Fibroblast of skin of right quadriceps (primary cell): ENCODE measurements at regions not wholly inside any gene's neighbourhood (a gene's known extent, or its start where the extent isn't known, plus 50 kb on each side); places are given as distances from the start of the nearest gene placed in this dataset.

Experiments
- DNase-seq: peaks from one replicate; pipeline ENCODE4 v3.0.0-alpha.2; 2013

- DNase-seq: peak; percentile 6
Observed at GRCh38 chr10:8444630-8445029, 390.1 kb downstream of the GATA3 start.

GRCh38 chr10:8445353-8445752 lies 390.9 kb downstream of the GATA3 start:
- no peak for DNase-seq

GRCh38 chr10:8449909-8450308 lies 395.4 kb downstream of the GATA3 start:
- DNase-seq: no peak

GRCh38 chr10:8453587-8453986 lies 399.1 kb downstream of the GATA3 start:
- DNase-seq: no peak

GRCh38 chr10:8454357-8454756 lies 399.9 kb downstream of the GATA3 start:
- no peak for DNase-seq

GRCh38 chr10:8455181-8455580 lies 400.7 kb downstream of the GATA3 start:
- no peak for DNase-seq

GRCh38 chr10:8456386-8456785 lies 401.9 kb downstream of the GATA3 start:
- DNase-seq: no peak

- DNase-seq: no peak
Observed at GRCh38 chr10:8460626-8461025, 406.1 kb downstream of the GATA3 start.

GRCh38 chr10:8462565-8462964 lies 408.1 kb downstream of the GATA3 start:
- DNase-seq: no peak

- no peak for DNase-seq
Observed at GRCh38 chr10:8463853-8464252, 409.4 kb downstream of the GATA3 start.

GRCh38 chr10:8468477-8468876 lies 414.0 kb downstream of the GATA3 start:
- DNase-seq: no peak

- no peak for DNase-seq
Observed at GRCh38 chr10:8473205-8473604, 418.7 kb downstream of the GATA3 start.

- no peak for DNase-seq
Observed at GRCh38 chr10:8477300-8477699, 422.8 kb downstream of the GATA3 start.

GRCh38 chr10:8481718-8482504 lies 427.4 kb downstream of the GATA3 start:
- no peak for DNase-seq

GRCh38 chr10:8485032-8485431 lies 430.5 kb downstream of the GATA3 start:
- no peak for DNase-seq

GRCh38 chr10:8487346-8487745 lies 432.9 kb downstream of the GATA3 start:
- DNase-seq: no peak

GRCh38 chr10:8489232-8489631 lies 434.7 kb downstream of the GATA3 start:
- DNase-seq: no peak

- no peak for DNase-seq
Observed at GRCh38 chr10:8489823-8490222, 435.3 kb downstream of the GATA3 start.

- DNase-seq: no peak
Observed at GRCh38 chr10:8498290-8498689, 443.8 kb downstream of the GATA3 start.

- DNase-seq: no peak
Observed at GRCh38 chr10:8498881-8499280, 444.4 kb downstream of the GATA3 start.

GRCh38 chr10:8499312-8499711 lies 444.8 kb downstream of the GATA3 start:
- DNase-seq: no peak

GRCh38 chr10:8499752-8500390 lies 445.4 kb downstream of the GATA3 start:
- DNase-seq: no peak

GRCh38 chr10:8502573-8502972 lies 448.1 kb downstream of the GATA3 start:
- DNase-seq: no peak

- DNase-seq: no peak
Observed at GRCh38 chr10:8504499-8504898, 450.0 kb downstream of the GATA3 start.

GRCh38 chr10:8507156-8507555 lies 452.7 kb downstream of the GATA3 start:
- no peak for DNase-seq
